ENCODE measurements at regions not wholly inside any gene's neighbourhood (a gene's known extent, or its start where the extent isn't known, plus 50 kb on each side); places are given as distances from the start of the nearest gene placed in this dataset.

DNA sequence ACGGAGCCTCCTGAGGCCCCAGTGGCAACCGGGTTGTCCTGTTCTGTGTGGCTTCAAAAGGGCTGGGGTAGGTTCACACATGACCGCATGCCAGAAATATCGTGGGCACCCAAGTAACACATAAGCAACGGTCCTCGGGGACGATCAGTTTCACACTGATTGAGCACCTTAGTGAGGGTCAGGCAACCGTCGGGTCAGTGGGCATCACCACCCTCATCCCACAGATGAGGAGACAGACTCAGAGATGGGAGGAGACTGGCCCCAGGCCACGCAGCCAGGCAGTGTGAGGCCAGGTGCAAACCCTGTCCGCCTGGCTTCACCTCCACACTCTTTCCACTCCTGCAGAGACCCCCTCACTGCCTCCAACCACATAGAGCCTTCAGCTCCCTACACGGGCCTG lies 309.8 kb downstream of the MATN1 start:
- no peak for DNase-seq (ENCODE audit: low read depth in 2 of 3, low spot score in 2 of 3)

DNA sequence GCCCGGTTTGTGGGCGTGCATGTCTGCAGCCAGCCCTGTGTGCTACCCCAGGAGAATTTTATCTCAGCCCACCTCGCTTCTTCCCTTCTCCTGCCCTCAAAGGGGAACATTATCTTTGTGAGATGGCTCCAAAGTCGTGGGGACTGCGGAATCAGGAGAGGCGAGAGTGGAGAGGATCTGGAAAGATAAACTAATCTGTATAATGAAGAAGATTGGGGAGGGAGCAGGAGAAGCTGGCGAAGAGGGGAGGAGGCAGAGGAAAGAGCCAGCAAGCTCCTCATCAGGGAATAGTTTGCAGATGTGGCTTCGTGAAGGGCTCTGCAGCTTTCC lies 310.3 kb downstream of the MATN1 start:
- no peak for DNase-seq (ENCODE audit: low read depth in 2 of 3, low spot score in 2 of 3)

DNA sequence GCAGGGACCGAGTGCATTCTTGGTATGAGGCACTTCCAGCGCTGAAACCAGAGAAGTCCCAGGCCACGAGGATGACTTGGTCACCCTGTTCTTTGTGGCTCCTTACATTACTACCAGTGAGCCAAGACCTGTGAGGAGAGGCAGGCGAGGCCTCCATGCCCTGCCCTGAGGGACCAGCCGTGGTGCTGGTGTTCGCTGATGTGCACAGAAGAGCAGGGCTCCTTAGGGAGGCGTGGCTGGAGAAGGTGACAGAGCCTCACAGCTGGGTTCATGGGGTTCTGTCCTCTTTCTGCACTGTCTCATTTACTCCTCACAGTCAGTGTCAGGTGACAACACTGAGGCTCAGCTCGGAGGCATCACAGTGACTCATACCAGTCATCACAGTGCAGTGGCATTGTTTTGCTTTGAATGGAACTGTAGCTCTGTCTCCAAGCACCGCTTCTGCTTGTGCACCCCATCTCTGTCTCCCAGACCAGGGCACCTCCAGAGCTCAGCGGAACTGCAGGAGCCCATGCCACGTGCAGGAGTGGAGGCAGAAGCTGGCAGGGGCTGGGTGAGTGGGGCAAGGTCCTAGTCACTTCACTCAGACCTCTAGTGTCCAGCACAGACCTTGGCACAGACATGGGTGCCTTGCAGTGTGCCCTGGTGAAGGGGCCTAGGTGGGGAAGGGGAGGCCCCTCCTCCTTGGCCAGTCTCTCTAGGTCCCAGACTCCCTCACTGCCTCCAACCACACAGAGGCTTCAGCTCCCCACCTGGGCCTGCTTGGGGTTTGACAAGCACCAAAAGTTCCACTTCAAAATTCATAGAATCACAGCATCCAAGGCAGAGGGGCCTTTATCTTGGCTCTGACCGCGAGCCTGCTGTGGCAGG lies 310.9 kb downstream of the MATN1 start:
- DNase-seq (ENCODE audit: low read depth in 2 of 3, low spot score in 2 of 3): no peak

DNA sequence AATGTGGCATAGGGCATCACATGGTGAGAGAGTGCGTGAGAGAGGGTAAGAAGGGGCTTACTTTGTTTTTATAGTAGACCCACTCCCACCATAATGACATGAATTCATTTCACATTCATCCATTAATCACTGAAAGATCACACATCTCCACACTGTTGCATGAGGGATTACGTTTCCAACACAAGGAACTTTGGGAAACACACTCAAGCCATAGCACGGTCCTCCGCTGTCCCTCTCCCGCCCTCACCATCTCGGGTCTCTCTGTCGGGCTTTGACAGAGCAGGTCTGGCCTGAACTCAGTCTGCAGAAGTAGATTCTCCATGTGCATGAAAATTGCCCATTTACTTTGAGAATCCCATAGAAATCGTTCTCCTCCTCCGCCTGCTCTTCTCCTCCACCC lies 312.2 kb downstream of the MATN1 start:
- no peak for DNase-seq (ENCODE audit: low read depth in 2 of 3, low spot score in 2 of 3)

DNA sequence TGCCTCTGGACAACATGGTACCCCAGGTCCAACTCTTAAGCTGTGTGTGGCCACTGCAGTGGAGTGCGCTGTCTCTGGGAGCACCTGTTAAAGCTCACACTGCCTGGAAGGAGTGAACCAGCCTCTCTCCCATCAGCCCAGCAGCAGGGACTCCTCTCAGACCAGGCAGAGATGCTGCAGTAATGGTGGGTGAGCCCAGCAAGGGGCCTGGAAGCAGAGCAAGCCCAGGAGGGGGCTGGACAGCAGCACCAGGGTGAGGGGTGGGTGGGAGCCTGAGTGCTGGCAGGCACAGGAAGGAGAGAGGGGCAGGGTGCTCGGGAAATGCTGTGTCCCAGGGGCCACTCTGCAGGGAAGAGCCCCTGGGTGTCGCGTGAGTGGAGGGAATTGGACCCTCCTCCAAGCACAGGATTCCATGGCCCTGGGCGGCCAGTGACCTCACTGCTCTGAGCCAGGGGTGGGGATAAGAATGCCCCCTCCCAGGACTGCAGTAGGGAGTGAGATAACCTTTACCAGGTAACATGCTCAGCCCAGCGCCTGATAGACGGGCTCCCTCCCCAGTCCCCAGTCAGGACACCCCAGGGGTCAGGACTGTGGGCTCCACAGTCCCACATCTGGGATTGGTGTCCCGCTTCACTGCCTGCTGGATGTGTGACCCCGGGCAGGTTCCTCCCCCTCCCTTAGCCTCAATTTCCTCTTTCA lies 313.1 kb downstream of the MATN1 start:
- no peak for DNase-seq (ENCODE audit: low read depth in 2 of 3, low spot score in 2 of 3)

DNA sequence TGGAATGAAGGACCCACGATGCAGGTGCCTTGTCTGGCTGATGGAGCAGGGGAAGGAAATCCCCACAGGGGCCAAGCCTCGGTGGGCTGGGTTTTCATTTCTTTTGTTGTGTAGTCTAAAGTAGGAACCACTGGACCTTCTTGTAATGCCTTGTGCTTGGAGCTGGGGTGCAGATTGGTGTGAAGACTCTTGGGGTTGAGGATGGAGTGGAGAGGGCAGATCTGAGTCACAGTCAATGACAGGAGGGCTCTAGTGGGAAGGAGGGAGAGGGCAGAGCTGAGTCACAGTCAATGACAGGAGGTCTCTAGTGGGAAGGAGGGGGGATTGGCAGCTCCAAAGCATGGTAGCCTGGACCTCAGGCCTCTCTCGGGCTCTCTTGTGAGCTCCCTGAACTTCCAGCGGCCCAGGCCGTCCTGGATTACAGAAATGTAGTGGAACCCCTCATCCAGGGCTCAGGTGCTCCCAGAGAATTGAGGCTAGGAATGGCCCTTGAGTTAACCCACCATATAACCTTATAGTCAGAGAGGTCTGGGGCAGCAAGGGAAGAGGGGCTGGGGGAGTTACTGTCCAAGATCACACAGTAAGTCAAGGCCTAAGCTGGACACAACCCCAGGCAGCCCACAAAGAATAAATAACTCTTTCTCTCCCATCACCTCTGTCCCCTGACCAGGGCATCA lies 313.8 kb downstream of the MATN1 start:
- DNase-seq (ENCODE audit: low read depth in 2 of 3, low spot score in 2 of 3): no peak

DNA sequence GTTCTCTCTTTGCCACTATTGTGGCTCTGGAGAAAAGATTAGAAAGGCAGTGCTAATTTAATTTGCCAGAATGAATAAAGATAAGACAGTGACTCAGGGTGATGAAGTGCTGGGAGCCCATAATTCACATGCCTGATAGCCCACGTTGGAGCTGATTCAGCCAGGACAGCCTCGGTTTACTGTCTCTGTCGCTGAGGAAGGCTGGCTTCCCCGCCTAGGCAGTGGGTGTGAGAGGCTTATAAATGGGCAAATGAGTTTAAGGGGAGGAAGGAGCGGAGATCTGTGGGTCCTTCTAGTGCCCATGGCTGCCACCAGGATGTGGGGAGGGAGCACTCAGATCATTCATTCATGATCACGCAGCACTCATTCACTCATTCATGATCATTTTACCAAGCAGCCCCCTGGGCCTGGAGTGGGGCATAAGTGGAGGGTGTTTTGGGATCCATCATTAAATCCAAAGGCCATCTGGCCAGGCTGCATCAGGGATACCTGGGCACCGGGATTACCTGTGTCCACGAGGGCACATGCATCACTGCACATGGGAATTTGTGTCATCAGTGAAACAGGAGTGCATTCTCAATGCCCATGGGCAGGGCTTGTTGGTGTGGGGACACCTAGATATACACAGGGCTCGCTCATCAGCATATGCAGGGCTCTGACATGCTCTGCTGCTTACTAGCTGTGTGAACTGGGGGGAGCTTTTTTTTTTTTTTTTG lies 315.4 kb downstream of the MATN1 start:
- DNase-seq (ENCODE audit: low read depth in 2 of 3, low spot score in 2 of 3): no peak

DNA sequence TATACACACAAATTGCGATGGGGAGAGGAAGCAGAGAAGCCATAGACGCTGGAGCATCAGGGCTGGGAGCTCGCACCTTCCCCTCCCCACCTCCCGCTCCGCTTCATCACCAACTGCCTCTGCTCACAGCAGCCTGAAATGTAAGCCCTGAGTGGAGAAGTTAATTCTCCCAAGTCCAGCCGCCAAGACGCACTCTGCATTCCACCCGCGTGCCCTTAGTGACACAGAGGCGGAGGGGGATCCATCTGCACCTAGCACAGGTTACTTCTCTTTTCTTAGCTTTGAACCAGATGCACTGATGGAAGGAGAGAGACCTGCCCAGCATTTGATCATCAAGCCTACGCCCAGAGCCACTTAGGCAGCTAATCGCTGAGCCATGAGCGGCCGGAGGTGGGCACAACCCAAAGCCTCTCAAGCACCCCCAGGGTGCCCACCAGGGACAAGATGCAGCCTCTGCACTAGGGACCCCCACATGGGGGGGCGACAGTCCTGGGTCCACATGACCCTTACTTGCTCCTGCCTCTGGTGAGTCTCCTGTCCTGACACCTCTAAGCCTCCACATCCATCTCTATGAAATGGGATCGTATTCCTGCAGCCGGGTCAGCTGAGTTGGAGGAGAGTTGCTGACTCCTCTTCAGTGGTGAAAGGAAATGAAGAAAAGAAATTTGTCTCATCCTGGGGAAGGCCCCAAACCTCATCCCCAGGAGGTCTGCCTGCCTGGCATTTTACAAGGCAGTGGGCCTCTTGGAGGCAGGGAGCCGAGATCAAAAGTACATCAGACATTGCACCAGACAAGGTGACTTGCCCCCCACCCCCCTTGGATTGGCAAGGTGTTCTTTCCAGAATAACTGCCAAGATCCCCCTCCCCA lies 316.2 kb downstream of the MATN1 start:
- no peak for DNase-seq (ENCODE audit: low read depth in 2 of 3, low spot score in 2 of 3)

DNA sequence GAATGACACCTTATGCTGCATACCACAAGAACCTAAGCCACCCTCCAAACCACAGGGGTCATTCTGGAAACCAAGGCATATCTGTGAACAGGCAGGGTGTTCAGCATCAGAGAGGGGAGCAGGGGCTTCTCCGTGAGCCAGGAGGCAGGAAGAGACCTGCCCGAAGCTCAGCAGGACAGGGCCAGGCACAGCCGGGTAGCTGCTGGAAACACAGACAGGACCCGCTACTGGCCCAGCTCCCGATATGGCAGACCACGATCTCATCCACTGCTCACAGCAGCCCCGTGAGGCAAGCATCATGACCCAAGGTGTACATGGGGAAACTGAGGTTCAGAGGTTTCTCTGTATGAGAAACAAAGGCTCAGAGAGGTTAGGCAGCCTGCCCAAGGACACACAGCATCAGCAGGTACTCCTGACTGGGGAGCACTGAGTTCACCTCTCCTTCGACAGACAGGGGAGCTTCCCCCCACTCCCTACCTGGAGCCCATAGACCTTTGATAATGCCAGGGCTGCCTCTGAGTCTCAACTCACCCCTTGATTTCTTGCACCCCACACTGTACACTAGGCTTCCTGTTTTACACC lies 317.7 kb downstream of the MATN1 start:
- DNase-seq (ENCODE audit: low read depth in 2 of 3, low spot score in 2 of 3): no peak

DNA sequence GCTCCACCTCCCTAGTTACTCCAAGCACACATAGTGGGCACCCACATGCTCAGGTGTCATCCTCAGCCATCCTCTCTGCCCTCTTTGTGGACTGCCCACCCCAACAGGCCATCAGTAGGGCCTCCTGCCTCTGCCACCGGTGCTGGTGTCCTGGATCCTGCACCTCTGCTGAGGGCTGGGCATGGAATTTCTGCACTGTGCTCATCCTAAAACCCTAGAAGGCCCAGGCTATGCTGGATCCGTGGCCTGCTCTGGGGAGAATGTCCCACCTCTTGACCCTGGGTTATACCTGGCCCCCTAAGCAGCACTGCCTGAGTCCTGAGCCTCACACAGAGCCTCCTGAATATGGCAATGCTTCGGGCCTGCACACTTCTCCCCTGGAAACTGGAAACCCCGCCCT lies 318.3 kb downstream of the MATN1 start:
- DNase-seq (ENCODE audit: low read depth in 2 of 3, low spot score in 2 of 3): no peak

DNA sequence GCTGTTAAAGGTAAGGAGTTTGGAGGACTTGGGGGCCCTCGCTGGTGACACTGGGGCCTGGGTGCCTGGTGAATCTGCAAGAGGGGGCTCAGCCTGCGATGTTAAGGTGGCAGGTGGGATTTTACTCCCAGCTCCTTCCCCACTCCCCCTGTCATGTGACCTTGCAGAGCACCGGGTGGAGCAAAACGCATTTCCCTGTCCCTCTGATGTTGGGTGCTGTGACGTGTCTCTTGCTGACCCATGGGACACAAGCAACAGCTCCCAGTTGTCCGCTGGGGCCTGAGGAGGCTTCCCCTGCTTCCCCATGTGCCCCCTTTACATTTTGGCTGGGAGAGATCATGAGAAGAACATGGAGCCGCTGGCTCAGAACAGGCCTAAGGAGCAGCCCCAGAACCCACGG lies 319.0 kb downstream of the MATN1 start:
- no peak for DNase-seq (ENCODE audit: low read depth in 2 of 3, low spot score in 2 of 3)

DNA sequence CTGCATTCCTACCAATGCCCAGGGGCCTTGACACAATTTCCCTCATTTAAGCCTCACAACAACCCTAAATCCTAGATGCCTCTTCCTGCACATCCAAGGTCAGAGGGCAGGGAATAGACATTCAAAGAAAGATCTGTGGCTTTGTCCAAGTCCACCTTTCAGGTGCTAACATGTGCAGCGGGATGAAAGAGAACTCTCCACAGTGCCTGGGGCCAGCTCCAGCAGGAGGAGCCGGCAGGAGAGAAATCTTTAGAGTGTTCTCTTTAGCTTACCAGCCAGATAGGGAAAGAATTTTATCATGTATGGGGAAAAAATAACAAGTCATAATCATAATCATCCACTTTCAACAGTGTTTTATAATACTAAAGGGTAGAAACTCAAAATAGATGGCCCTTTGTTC lies 319.7 kb downstream of the MATN1 start:
- no peak for DNase-seq (ENCODE audit: low read depth in 2 of 3, low spot score in 2 of 3)

DNA sequence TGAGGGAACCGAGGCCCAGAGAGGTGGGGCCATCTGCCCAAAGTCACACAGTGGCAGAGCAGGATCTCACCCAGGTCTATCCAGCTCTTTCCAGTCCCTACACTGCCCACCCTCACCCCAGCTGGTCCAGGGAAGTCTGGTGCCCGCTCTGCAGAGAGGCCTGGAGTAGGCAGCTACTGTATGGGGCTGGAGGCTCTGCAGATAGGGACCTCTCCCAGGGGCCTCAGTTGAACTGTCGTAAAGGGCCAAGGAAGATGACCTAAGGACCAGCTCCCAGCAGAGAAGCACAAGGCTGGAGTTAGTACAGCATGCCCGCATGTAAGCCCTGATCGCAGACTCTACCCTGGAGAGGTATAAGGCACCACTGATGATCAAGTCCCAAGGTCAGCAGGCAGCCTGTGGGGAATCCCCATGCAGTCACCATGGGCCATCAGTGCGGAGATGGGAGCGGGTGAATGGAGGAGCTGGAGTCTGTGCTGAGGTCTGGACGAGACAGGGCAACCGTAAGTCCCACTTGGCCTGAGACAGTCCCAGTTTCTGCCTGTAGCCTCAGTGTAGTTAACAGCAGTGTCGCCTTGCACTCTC lies 320.2 kb downstream of the MATN1 start:
- DNase-seq (ENCODE audit: low read depth in 2 of 3, low spot score in 2 of 3): no peak

DNA sequence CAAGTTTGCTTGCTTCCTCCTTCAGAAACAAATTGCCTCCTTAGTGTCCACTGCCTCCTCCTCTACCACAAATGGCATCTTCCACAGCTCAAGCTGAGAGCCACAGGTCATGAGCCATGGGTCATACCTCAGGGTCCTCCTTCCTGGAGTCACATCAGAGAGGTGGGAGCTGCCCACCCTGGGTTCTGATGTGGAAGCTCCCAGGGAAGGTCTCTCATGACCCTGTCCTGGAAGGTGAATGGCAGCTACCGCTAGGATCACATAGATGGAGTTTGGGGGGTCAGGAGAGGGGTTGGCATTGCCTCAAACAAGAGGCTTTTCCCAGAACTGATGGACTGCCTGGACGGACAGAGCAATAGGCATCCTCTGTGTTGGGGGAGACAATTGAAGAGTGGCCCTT lies 321.4 kb downstream of the MATN1 start:
- no peak for DNase-seq (ENCODE audit: low read depth in 2 of 3, low spot score in 2 of 3)

DNA sequence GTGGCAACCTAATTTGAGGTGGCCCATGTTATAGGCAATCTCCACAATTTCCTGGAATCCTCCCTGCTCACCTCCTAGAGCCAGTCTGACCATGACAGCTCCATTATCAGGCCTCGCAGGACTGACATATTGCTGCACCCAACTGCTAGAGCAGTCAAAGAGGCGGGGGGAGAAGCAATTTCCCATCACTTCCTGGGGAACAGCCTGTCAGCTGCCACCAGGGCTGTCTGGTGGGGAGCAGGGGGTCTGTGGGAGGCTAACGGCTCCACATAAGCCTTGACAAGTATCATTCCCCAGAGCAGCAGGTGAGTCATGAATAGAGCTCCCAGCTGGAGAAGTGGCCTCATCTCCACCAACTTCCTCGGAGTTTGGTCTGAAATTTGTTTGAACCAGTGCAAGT lies 322.9 kb downstream of the MATN1 start:
- no peak for DNase-seq (ENCODE audit: low read depth in 2 of 3, low spot score in 2 of 3)

DNA sequence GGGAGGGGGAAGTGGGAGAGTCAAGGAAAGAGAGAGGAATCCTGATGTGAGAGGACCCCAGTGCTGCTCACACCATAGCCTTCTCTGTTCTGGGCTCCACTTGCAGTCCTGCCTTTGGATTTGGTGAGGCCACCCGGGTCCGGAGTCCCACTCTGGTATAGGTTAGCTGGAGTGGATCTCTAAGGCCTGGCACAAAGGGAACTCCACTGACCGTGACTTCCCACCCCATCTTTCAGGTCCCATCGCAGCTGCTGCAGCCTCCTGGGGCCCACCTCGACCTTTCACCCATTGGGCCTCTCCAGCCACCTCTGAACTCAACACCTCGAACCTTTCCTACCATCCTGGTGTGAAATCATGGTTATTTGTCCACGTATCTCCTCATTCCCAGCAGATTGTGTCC lies 324.4 kb downstream of the MATN1 start:
- no peak for DNase-seq (ENCODE audit: low read depth in 2 of 3, low spot score in 2 of 3)

DNA sequence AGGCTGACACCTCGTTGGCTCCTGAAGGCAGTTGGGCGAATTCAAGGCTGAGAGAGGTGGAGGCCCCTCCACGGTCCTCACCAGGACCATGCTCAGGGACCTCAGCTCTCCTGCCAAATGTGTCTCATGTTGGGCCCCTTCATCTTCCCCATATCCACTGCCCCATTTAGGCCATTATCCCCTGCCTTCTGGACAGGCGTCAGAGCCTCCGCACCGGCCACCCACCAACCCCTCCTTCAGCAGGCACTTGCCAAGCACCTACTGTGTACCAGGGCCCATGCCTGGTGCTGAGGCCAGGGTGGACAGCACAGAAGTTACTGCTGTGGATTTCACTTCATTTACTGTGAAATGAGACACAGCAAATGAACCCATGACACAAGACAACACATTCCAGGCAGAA lies 325.8 kb downstream of the MATN1 start:
- no peak for DNase-seq (ENCODE audit: low read depth in 2 of 3, low spot score in 2 of 3)

DNA sequence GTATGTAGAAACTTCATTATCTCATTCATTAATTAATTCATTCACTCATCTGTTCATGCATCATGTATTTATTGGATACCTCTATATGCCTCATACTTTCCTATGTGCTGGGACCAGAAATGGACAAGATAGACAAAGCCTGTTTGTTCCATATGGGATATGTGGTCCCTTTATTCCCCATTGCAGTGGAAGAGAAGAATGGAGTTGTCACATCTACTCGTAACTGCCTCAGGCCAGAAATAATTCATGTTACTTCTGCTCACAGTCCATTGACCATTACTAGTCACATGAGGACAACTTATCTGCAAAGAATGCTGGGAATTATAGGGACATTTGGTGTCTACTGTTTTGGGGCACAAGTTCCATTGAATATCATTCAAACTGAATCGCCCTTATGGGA lies 327.8 kb downstream of the MATN1 start:
- no peak for DNase-seq (ENCODE audit: low read depth in 2 of 3, low spot score in 2 of 3)

DNA sequence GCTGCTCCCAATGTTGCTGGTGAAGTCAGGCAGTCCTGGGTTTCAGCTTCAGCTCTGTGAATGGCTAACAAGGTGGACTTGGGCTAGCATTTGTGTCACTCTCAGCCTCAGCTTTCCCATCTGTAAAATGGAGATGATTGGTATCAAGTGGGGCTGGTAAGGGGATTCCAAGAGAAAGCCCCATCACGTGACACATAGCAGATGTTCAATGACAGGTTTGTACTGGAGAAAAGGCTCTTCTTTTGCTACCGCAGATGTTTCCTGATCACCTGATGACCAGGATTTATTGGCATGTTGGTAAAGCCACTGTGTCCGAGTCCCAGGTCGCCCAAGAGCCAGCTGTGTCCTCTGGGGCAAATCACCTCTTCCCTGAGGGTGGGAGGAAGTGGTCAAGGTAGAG lies 335.0 kb downstream of the MATN1 start:
- no peak for DNase-seq (ENCODE audit: low read depth in 2 of 3, low spot score in 2 of 3)
